Fibroblast of lung (primary cell): ENCODE measurements at regions not wholly inside any gene's neighbourhood (a gene's known extent, or its start where the extent isn't known, plus 50 kb on each side); places are given as distances from the start of the nearest gene placed in this dataset.

Experiments used
- DNase-seq, 2 donors: peaks; one replicate each; pipeline versions ENCODE4 v3.0.0 to v3.0.0-alpha.2; 2010; ENCODE audit warnings: low read depth in 2 of 2
- H2AFZ ChIP-seq: 2 replicates; pipeline ENCODE4 v1.5.1; 2012; ENCODE audit warnings: low read length, control low read depth, inconsistent platforms
- H3K27ac ChIP-seq: 2 replicates; pipeline ENCODE4 v1.5.1; 2011; ENCODE audit warnings: low read length, control low read depth; ENCODE audit not compliant: insufficient read depth
- H3K27me3 ChIP-seq: 2 replicates; pipeline ENCODE4 v1.5.1; 2011; ENCODE audit warnings: mild to moderate bottlenecking, low read length; ENCODE audit not compliant: control insufficient read depth, insufficient read depth
- H3K36me3 ChIP-seq: 2 replicates; pipeline ENCODE4 v1.5.1; 2011; ENCODE audit warnings: low read length; ENCODE audit not compliant: control insufficient read depth, insufficient read depth
- H3K4me1 ChIP-seq: 2 replicates; pipeline ENCODE4 v1.5.1; 2011; ENCODE audit warnings: low read length; ENCODE audit not compliant: control insufficient read depth, insufficient read depth; ENCODE audit errors: extremely low read depth
- H3K4me2 ChIP-seq: 2 replicates; pipeline ENCODE4 v1.5.1; 2011; ENCODE audit warnings: low read length, control low read depth; ENCODE audit not compliant: insufficient read depth; ENCODE audit errors: extremely low read depth
- H3K4me3 ChIP-seq, 4 experiments: fragments of 200-600 bp in 1 of 4; sonication (generic) in 1 of 4; replicated peaks in 1 of 4; 2 replicates each; pipeline ENCODE4 v1.5.1; 2011 to 2016; ENCODE audit warnings: low read length in 4 of 4, low read depth in 3 of 4, mild to moderate bottlenecking in 3 of 4, control low read depth in 2 of 4, inconsistent platforms in 1 of 4, mixed read lengths in 1 of 4; ENCODE audit not compliant: insufficient read depth in 1 of 4; ENCODE audit errors: control extremely low read depth in 1 of 4
- H3K79me2 ChIP-seq: 2 replicates; pipeline ENCODE4 v1.5.1; 2012; ENCODE audit warnings: mild to moderate bottlenecking, low read length, inconsistent platforms; ENCODE audit not compliant: control insufficient read depth, insufficient read depth
- H3K9ac ChIP-seq: 2 replicates; pipeline ENCODE4 v1.5.1; 2011; ENCODE audit warnings: mild to moderate bottlenecking, low read length, control low read depth; ENCODE audit not compliant: insufficient read depth
- H3K9me3 ChIP-seq: 2 replicates; pipeline ENCODE4 v1.5.1; 2012; ENCODE audit warnings: low read depth, low read length; ENCODE audit not compliant: control insufficient read depth, insufficient read depth
- H4K20me1 ChIP-seq: 2 replicates; pipeline ENCODE4 v1.5.1; 2011; ENCODE audit warnings: low read length; ENCODE audit not compliant: control insufficient read depth, insufficient read depth; ENCODE audit errors: extremely low read depth
- EZH2 ChIP-seq: IDR thresholded peaks from 2 replicates; pipeline ENCODE4 v1.5.1; 2012; ENCODE audit warnings: low read length, control low read depth, mild to moderate bottlenecking; ENCODE audit errors: missing control alignments
- TF ChIP-seq, protein P1 (sequence below), 2 donors: IDR thresholded peaks in 1 of 2; conservative IDR thresholded peaks in 1 of 2; 1 replicate in 1 of 2; 2 replicates in 1 of 2; pipeline ENCODE4 v1.5.1; 2011 to 2012; ENCODE audit warnings: low read length in 2 of 2, control low read depth in 1 of 2, inconsistent platforms in 1 of 2, low read depth in 1 of 2, mild to moderate bottlenecking in 1 of 2

DNA sequence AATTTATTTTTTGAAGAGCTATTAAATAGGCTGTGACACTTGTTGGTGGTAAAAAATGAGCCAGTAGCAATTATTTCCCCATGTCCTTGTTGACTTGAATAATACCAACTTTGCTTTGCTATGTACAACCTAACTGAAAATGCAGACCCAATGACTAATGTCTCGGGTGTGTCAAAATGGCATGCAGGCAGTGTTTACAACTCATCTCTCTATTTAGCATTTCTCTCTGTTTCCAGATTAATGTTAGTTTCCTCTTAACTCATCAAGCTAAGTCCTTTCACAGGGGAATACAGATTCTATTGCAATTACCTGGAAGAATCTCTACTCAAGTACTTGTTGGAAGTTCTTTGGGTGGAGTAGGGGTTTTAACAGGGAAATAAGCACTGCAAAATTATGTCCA lies 504.4 kb downstream of the BCKDHB start:
- no peak overlapping the region for H3K9ac ChIP-seq
- H3K36me3 ChIP-seq: no peaks in the 10 kb centered on the region
- no peaks in the 10 kb centered on the region for H4K20me1 ChIP-seq
- no peak overlapping the region for H3K4me3 ChIP-seq
- H3K4me2 ChIP-seq: no peak overlapping the region
- no peak overlapping the region for H3K27ac ChIP-seq
- peaks cover 4% of the 10 kb centered on the region for H3K4me1 ChIP-seq
- H3K9me3 ChIP-seq: no peaks in the 10 kb centered on the region
- no peaks in the 10 kb centered on the region for H3K79me2 ChIP-seq
- no peak overlapping the region for H2AFZ ChIP-seq
- TF ChIP-seq, protein P1, sequence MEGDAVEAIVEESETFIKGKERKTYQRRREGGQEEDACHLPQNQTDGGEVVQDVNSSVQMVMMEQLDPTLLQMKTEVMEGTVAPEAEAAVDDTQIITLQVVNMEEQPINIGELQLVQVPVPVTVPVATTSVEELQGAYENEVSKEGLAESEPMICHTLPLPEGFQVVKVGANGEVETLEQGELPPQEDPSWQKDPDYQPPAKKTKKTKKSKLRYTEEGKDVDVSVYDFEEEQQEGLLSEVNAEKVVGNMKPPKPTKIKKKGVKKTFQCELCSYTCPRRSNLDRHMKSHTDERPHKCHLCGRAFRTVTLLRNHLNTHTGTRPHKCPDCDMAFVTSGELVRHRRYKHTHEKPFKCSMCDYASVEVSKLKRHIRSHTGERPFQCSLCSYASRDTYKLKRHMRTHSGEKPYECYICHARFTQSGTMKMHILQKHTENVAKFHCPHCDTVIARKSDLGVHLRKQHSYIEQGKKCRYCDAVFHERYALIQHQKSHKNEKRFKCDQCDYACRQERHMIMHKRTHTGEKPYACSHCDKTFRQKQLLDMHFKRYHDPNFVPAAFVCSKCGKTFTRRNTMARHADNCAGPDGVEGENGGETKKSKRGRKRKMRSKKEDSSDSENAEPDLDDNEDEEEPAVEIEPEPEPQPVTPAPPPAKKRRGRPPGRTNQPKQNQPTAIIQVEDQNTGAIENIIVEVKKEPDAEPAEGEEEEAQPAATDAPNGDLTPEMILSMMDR (conservative IDR thresholded peaks at IDR 0.05 in 1 of 2, IDR thresholded peaks at IDR 0.05 in 1 of 2; ENCODE audit: low read depth in 1 of 2, low read length in 2 of 2): no peak
- no peak for TF ChIP-seq EZH2
- DNase-seq: peak; percentile 19 to 71
- no peaks in the 10 kb centered on the region for H3K27me3 ChIP-seq

DNA sequence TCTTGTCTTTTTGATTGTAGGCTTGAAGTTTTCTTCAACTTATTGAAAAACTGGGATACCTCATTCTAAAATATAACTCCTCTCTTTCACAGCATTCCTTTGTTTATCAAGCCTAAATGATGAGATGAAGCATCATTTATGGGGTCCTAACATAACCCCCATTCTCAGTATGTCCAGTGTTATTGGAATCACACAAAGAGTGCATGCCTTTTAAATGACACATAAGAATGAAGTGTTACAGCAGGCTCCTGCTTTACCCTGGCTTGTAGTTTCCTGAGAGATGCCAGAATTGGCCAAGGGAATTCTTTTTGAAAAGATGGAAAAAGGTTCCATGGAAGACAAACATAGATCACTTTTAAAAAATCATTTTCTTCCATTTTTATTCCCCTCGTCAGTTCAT lies 502.4 kb downstream of the BCKDHB start:
- no peak overlapping the region for H3K9ac ChIP-seq
- H3K27ac ChIP-seq: peak overlapping the region; percentile 57
- peaks cover 6% of the 10 kb centered on the region for H3K4me1 ChIP-seq
- no peak overlapping the region for H2AFZ ChIP-seq
- H3K4me3 ChIP-seq: no peak overlapping the region
- H3K4me2 ChIP-seq: no peak overlapping the region
- no peaks in the 10 kb centered on the region for H3K79me2 ChIP-seq
- DNase-seq: peak; percentile 14 to 69
- no peaks in the 10 kb centered on the region for H4K20me1 ChIP-seq
- H3K9me3 ChIP-seq: no peaks in the 10 kb centered on the region
- no peaks in the 10 kb centered on the region for H3K36me3 ChIP-seq
- no peaks in the 10 kb centered on the region for H3K27me3 ChIP-seq
- TF ChIP-seq, protein P1 (conservative IDR thresholded peaks at IDR 0.05 in 1 of 2, IDR thresholded peaks at IDR 0.05 in 1 of 2; ENCODE audit: low read depth in 1 of 2, low read length in 2 of 2): no peak
- no peak for TF ChIP-seq EZH2

DNA sequence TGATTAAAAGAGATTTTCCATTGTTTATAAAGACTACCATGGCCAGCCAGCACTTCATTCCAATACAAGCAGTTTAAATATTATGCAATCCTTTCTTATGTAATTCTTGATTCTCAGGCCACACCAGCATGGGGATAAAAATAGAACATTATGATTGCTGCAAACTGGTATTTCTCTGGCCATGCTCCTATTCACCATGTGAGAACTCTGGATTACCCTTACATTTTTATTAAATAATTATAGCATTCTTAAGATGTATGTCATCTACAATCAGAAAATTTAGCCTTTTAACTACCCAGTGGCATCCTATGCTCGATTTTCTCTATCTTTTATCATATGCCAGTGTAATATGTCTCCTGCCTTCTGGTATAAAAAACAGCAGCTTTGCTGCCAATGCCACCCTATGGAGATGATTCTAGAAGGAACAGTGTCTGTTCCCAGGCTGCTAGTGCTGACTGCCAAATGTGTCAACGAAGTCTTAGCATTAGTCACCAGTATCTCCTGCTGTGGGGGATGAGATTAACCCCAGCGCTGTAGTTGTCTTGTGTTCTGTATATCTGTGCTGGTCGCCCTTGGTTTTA lies 501.4 kb downstream of the BCKDHB start:
- TF ChIP-seq, protein P1 (conservative IDR thresholded peaks at IDR 0.05 in 1 of 2, IDR thresholded peaks at IDR 0.05 in 1 of 2; ENCODE audit: low read depth in 1 of 2, low read length in 2 of 2): no peak
- TF ChIP-seq EZH2: no peak
- no peak overlapping the region for H2AFZ ChIP-seq
- H3K27ac ChIP-seq: peak overlapping the region; percentile 57
- H3K36me3 ChIP-seq: no peaks in the 10 kb centered on the region
- no peaks in the 10 kb centered on the region for H3K79me2 ChIP-seq
- peak overlapping the region; percentile 45 for H3K4me2 ChIP-seq
- DNase-seq: peak; percentile 85 to 95
- no peaks in the 10 kb centered on the region for H3K9me3 ChIP-seq
- H4K20me1 ChIP-seq: no peaks in the 10 kb centered on the region
- H3K4me1 ChIP-seq: peaks cover 6% of the 10 kb centered on the region
- no peak overlapping the region for H3K4me3 ChIP-seq
- H3K9ac ChIP-seq: no peak overlapping the region
- no peaks in the 10 kb centered on the region for H3K27me3 ChIP-seq
